NCI-H1048 (cell line): ENCODE measurements at regions not wholly inside any gene's neighbourhood (a gene's known extent, or its start where the extent isn't known, plus 50 kb on each side); places are given as distances from the start of the nearest gene placed in this dataset.

Experiments
- DNase-seq: peaks from one replicate; lab custom pipeline; 2025; lab: John Stamatoyannopoulos, UW

GRCh38 chr1:5597991-5598823, 394.0 kb downstream of the NPHP4 start:
- DNase-seq = no peak

DNA sequence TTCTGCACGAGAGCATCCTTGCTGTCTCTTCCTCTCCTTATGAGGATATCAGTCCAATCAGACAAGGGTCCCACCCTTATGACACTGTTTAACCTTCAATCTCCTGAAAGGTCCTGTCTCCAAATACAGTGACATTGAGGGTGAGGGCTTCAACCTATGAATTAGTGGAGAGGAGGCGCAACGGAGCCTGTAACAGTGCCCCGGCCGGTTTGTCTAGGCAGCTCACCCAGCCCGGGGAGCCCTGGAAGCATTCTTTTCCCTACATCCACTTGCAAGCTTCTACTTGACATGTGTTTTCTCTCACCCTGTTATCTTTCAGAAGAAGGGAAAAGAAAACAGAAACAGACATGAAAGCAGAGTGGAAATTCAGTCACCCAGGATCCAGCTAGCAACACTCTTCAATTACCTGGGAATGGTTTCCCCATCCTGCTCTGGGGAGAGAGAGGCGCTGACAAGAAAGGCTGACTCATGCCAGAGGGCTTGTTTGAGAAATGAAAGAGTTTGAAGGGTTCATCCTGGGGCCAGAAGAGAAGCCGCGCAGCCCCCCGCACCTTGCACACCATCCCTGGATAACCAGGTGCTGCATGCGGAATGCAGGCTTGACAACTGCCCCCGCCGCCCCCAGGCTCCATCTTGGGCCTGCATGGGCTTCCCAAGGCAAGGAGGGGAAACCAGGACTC, 394.9 kb downstream of the NPHP4 start:
- no peak for DNase-seq

- DNase-seq = no peak
Observed at GRCh38 chr1:5596651-5597050, 395.6 kb downstream of the NPHP4 start.

DNA sequence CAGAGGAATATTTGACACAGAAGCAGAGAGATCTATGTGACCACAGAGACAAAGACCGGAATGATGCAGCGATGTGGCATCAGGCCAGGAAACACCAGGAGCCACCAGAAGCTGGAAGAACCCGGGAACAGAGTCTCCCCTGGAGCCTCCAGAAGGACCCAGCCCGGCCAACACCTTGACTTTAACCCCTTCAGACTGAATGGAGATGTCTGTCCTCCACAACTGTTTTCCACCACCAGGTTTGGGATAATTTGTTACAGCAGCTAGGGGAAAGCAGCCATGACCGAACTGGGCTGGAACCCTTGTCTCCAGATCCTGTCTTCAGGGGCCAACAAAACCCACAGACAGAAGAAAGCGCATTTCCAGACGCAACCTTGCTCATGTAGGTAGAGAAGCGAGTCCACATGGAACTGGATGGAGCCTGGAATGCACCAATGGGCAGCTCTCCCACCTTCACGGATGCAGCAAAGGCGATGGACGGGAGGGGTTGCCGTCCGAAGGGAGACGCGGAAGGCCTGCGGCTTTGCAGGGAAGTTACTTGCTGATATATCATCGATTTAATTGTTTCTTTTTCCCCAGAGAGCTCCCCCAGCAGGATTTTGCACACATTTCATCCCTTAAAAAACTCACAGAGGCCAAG, 396.6 kb downstream of the NPHP4 start:
- no peak for DNase-seq

DNA sequence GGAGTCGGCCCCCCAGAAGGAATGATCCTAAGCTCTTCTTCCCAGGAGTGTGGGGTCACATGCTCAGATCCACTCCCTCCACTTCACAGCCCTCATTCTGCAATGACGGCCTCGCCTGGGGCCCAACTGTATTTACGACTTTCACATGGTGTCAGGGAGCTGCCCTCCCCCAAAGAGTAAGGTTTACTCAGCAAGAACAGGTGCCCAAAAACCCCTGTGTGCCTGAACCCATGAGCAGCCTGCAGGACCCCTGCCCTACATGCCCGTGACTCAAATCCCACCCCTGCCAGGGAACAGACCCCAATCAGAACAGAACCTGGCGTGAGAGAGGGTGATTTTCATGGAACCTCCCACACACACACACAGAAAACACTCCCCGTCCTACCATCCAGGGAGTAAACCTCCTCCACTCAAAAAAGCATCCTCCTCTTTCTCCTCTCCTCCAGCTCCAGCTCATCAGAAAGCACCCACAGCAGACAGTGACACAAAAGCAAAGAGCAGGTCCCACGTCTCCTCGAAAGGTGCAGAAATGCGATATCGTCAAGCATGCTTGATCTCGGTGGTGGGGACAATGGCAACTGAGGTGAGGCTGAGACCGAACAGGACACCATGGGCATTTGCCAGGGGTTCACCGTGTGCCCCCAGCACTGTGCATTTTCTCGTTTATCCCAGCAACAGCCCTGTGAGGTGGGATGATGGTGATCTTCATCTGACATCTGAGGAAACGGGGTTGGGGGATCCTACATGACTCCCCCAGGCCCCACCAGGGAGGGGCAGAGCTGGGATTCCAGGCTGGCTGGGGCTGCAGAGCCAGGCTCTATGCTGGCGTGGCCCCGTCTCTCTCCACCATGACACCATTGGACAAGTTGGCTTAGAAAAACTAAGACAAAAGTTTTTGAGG, 397.9 kb downstream of the NPHP4 start:
- DNase-seq = no peak

- no peak for DNase-seq
Observed at GRCh38 chr1:5590717-5591116, 401.5 kb downstream of the NPHP4 start.

DNA sequence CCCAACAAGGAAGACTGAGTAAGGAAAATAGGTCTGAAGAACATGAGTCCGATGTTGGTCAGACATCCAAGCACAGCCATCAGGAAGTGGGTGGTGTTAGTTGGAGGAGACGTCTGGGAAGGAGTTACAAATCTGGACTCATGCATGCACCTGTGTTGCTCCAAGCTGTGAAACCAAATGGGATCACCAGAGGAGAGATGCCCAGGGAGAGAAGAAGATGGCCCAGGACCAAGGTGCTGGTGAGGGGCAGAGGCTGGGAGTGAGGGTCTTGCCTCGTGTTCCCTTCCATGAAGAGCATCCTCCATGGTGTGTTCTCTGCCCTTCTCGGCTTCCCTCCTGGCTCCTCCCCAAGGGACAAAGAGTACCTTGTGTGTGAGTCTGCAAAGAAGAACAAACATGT, 405.6 kb downstream of the NPHP4 start:
- DNase-seq = no peak

- DNase-seq = no peak
Observed at GRCh38 chr1:5585256-5585655, 407.0 kb downstream of the NPHP4 start.

- DNase-seq = no peak
Observed at GRCh38 chr1:5580926-5581325, 411.3 kb downstream of the NPHP4 start.

DNA sequence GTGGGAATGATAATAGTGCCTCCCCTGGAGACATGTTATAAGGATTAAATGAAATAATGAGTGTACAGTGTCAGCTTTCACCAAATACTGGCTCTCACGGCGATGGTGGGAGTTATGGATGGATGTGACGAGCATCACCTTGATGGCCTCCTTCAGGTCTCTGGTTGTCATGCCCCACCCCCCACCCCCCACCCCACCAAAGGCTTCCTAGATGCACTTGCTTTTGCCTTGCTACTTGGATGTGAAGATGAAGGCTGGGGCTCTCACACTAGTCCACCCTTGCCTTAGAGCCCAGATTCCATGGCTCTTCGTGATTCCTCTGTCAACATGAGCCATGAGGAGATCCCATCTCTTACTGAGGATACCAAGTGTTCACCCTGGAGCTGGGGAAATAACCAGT, 412.3 kb downstream of the NPHP4 start:
- no peak for DNase-seq

DNA sequence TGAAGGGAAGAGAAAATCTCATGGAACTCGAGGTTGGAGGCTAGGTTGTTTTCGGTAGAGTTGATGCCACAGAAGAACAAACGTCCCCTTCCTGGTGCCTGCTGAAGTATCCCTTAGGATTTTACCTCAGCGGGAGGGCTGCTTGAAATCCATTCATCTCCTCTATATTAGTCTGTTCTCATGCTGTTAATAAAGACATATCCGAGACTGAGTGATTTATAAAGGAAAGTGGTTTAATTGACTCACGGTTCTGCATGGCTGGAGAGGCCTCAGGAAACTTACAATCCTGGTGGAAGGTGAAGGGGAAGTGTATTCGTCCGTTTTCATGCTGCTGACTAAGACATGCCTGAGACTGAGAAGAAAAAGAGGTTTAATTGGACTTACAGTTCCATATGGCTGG, 413.5 kb downstream of the NPHP4 start:
- no peak for DNase-seq

DNA sequence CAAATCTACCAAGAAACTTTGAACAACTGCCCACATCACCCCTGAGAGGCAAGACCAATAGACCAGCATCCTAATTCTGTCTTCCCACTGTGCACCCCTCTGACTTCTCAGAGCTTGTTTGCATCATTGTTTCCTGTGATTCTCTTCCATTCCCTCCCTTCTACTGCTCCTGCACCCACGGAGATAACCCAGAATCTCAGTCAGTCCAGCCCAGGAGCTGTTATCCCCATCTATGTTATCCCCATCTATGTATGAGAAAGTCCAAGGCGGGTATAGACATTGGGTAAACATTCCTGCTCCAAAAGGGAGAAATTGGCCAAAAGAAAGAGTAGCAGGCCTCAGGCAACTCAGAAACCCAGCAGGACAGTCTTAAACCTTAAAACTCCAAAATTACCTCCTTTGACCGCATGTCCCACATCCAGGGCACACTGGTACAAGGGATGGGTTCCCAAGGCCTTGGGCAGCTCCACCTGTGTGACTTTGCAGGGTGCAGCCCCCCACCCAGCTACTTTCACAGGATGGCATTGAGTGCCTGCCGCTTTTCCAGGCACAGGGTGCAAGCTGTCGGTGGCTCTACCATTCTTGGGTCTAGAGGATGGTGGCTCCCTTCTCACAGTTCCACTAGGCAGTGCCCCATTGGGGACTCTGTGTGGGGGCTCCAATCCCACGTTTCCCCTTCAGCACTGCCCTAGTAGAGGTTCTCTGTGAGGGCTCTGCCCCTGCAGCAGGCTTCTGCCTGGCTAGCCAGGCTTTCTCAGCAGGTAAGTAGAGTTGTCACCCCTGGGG, 414.8 kb downstream of the NPHP4 start:
- DNase-seq = no peak

DNA sequence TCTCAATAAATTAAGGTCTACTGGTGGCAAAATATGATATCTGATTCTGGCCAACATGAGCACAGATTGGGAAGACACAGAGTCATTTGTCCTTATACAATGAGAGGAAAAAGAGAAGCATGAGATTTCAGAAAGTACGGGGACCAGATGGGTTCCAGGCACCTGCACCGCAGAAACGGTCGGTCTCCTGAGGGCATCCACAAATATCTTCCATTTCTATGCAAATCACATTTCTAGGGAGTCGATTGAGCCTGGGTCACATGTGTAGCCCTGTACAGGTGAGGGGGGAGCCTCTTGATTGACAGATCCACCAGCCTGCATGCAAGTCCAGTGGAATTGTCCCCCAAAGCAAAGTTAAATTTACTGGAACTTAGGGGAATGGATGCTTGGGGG, 415.6 kb downstream of the NPHP4 start:
- no peak for DNase-seq

- no peak for DNase-seq
Observed at GRCh38 chr1:5576011-5576672, 416.1 kb downstream of the NPHP4 start.

- no peak for DNase-seq
Observed at GRCh38 chr1:5575396-5575940, 416.8 kb downstream of the NPHP4 start.

- no peak for DNase-seq
Observed at GRCh38 chr1:5574641-5575040, 417.6 kb downstream of the NPHP4 start.

DNA sequence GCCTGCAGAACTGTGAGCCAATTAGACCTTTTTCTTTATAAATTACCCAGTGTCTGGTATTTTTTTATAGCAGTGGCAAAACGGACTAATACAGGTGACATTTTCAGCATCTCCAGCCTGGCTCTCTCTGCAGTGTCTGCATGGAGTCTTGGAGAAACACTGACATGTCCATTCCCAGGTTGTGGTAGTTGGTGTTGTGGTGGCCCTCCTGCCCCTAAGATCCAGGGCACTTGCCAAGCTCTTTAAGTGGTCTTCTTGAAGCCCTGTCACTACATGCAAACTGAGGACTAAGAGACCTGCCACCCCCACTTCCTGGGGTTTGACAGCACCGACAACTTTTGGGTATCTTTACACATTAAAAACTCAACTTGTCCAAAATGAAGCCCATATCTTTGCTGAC, 419.4 kb downstream of the NPHP4 start:
- no peak for DNase-seq

DNA sequence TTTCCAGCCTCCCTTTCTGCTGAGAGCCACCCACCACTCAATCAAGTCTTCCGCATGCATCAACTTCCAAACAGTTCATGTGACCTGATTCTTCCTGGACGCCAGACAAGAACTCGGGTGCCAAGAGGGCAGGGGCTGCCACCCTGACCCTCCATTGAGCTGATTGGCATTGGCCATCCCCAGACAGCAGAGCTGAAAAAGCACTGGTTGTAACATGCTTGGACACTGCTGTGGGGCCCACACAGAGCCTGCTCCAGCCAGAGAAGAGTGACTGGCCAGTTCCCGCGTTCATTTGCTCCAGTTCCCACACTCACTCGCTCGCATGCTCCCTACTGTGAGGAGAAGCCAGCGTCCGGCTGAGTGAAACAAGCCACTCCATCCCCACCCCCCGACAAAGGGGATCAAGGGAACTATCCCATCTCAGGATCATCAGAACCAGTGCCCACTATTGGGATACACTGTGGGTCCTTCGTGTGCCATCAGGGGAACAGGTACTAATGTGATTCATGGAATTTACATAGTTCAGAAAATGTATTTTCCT, 420.3 kb downstream of the NPHP4 start:
- no peak for DNase-seq

- no peak for DNase-seq
Observed at GRCh38 chr1:5571438-5571837, 420.8 kb downstream of the NPHP4 start.

- no peak for DNase-seq
Observed at GRCh38 chr1:5570931-5571330, 421.3 kb downstream of the NPHP4 start.
